Fibroblast of lung (primary cell): ENCODE measurements at regions not wholly inside any gene's neighbourhood (a gene's known extent, or its start where the extent isn't known, plus 50 kb on each side); places are given as distances from the start of the nearest gene placed in this dataset.
A peak's percentile ranks its signal among the peaks of the same experiment; 100 is the strongest.

Experiments used
- DNase-seq, 2 donors: peaks; one replicate each; pipeline versions ENCODE4 v3.0.0 to v3.0.0-alpha.2; 2010; ENCODE audit warnings: low read depth in 2 of 2
- H2AFZ ChIP-seq: 2 replicates; pipeline ENCODE4 v1.5.1; 2012; ENCODE audit warnings: low read length, control low read depth, inconsistent platforms
- H3K27ac ChIP-seq: 2 replicates; pipeline ENCODE4 v1.5.1; 2011; ENCODE audit warnings: low read length, control low read depth; ENCODE audit not compliant: insufficient read depth
- H3K27me3 ChIP-seq: 2 replicates; pipeline ENCODE4 v1.5.1; 2011; ENCODE audit warnings: mild to moderate bottlenecking, low read length; ENCODE audit not compliant: control insufficient read depth, insufficient read depth
- H3K36me3 ChIP-seq: 2 replicates; pipeline ENCODE4 v1.5.1; 2011; ENCODE audit warnings: low read length; ENCODE audit not compliant: control insufficient read depth, insufficient read depth
- H3K4me1 ChIP-seq: 2 replicates; pipeline ENCODE4 v1.5.1; 2011; ENCODE audit warnings: low read length; ENCODE audit not compliant: control insufficient read depth, insufficient read depth; ENCODE audit errors: extremely low read depth
- H3K4me2 ChIP-seq: 2 replicates; pipeline ENCODE4 v1.5.1; 2011; ENCODE audit warnings: low read length, control low read depth; ENCODE audit not compliant: insufficient read depth; ENCODE audit errors: extremely low read depth
- H3K4me3 ChIP-seq, 4 experiments: fragments of 200-600 bp in 1 of 4; sonication (generic) in 1 of 4; replicated peaks in 1 of 4; 2 replicates each; pipeline ENCODE4 v1.5.1; 2011 to 2016; ENCODE audit warnings: low read length in 4 of 4, low read depth in 3 of 4, mild to moderate bottlenecking in 3 of 4, control low read depth in 2 of 4, inconsistent platforms in 1 of 4, mixed read lengths in 1 of 4; ENCODE audit not compliant: insufficient read depth in 1 of 4; ENCODE audit errors: control extremely low read depth in 1 of 4
- H3K79me2 ChIP-seq: 2 replicates; pipeline ENCODE4 v1.5.1; 2012; ENCODE audit warnings: mild to moderate bottlenecking, low read length, inconsistent platforms; ENCODE audit not compliant: control insufficient read depth, insufficient read depth
- H3K9ac ChIP-seq: 2 replicates; pipeline ENCODE4 v1.5.1; 2011; ENCODE audit warnings: mild to moderate bottlenecking, low read length, control low read depth; ENCODE audit not compliant: insufficient read depth
- H3K9me3 ChIP-seq: 2 replicates; pipeline ENCODE4 v1.5.1; 2012; ENCODE audit warnings: low read depth, low read length; ENCODE audit not compliant: control insufficient read depth, insufficient read depth
- H4K20me1 ChIP-seq: 2 replicates; pipeline ENCODE4 v1.5.1; 2011; ENCODE audit warnings: low read length; ENCODE audit not compliant: control insufficient read depth, insufficient read depth; ENCODE audit errors: extremely low read depth
- EZH2 ChIP-seq: IDR thresholded peaks from 2 replicates; pipeline ENCODE4 v1.5.1; 2012; ENCODE audit warnings: low read length, control low read depth, mild to moderate bottlenecking; ENCODE audit errors: missing control alignments
- TF ChIP-seq, protein P1 (sequence below), 2 donors: IDR thresholded peaks in 1 of 2; conservative IDR thresholded peaks in 1 of 2; 1 replicate in 1 of 2; 2 replicates in 1 of 2; pipeline ENCODE4 v1.5.1; 2011 to 2012; ENCODE audit warnings: low read length in 2 of 2, control low read depth in 1 of 2, inconsistent platforms in 1 of 2, low read depth in 1 of 2, mild to moderate bottlenecking in 1 of 2

DNA sequence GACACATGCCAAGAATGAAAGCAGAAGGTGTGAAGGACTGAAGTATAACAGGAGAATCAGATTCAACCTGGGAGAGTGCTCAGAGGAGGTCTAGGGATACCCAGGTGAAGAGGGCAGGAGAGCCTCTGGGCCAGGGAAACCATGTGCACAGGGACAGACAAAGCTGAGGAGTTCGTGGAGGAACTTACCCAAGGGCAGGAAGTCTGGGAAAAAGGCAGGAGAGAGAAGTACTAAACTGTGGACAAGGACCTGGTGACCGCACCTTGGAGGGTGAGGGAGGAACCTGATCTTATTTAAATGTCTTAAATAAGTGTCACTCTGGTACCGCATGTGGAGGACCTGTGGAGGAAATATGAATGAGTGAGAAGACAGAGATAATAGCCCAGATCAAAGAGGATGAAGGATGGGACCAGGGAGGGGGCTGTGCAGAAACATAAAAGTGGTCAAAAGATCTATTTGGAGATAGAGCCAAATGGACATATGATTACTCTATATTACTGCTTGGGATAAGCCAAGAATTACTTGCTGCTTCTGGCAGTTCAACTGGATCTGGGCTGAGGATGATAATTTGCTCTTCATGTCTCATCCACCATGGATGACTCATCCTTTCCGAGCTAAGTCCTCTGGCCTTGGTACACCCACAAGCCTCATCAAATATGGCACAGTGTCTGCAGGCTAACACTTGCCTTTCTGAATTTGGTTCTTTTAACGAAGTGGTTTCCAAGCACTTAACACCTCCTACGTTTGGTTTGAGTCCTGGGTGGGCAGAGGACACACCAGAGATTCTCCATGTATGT is 116.9 kb upstream of the NMNAT3 start:
- Histone ChIP-seq H3K9me3 (no peaks in the 10 kb centered on the region), H3K4me1 (no peaks in the 10 kb centered on the region), H3K27ac (no peak overlapping the region), H4K20me1 (no peaks in the 10 kb centered on the region), H3K4me2 (no peak overlapping the region), H3K27me3 (no peaks in the 10 kb centered on the region), H3K9ac (no peak overlapping the region), H3K79me2 (no peaks in the 10 kb centered on the region), H2AFZ (no peak overlapping the region), H3K4me3 (no peak overlapping the region), H3K36me3 (no peaks in the 10 kb centered on the region)
- TF ChIP-seq EZH2: no peak
- TF ChIP-seq, protein P1, sequence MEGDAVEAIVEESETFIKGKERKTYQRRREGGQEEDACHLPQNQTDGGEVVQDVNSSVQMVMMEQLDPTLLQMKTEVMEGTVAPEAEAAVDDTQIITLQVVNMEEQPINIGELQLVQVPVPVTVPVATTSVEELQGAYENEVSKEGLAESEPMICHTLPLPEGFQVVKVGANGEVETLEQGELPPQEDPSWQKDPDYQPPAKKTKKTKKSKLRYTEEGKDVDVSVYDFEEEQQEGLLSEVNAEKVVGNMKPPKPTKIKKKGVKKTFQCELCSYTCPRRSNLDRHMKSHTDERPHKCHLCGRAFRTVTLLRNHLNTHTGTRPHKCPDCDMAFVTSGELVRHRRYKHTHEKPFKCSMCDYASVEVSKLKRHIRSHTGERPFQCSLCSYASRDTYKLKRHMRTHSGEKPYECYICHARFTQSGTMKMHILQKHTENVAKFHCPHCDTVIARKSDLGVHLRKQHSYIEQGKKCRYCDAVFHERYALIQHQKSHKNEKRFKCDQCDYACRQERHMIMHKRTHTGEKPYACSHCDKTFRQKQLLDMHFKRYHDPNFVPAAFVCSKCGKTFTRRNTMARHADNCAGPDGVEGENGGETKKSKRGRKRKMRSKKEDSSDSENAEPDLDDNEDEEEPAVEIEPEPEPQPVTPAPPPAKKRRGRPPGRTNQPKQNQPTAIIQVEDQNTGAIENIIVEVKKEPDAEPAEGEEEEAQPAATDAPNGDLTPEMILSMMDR (conservative IDR thresholded peaks at IDR 0.05 in 1 of 2, IDR thresholded peaks at IDR 0.05 in 1 of 2; ENCODE audit: low read depth in 1 of 2, low read length in 2 of 2): no peak
- peak in 1 of 2 donors; percentile 14 for DNase-seq

DNA sequence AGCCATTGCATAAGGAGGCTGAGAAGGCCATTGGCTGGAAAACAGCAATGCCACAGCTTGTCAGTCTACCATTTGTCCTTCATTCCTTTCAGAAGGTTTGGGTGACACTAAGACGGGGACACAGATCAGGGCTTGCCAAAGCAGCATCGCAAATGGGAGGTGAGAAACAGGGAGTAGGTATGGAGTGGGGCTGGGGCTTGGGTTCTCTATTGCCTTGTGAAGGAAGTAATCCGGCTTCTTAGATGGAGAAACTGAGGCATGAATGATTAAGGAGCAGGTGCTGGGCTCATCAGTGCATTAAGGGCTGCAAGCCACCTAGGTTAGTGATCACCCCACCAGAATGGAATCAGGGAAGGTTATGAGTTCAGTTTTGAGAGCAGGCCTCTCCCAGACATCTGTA is 115.6 kb upstream of the NMNAT3 start:
- no peaks in the 10 kb centered on the region for H3K36me3 ChIP-seq
- no peak overlapping the region for H3K9ac ChIP-seq
- no peaks in the 10 kb centered on the region for H3K4me1 ChIP-seq
- TF ChIP-seq, protein P1 (conservative IDR thresholded peaks at IDR 0.05 in 1 of 2, IDR thresholded peaks at IDR 0.05 in 1 of 2; ENCODE audit: low read depth in 1 of 2, low read length in 2 of 2): no peak
- no peak for TF ChIP-seq EZH2
- no peak overlapping the region for H2AFZ ChIP-seq
- no peaks in the 10 kb centered on the region for H3K79me2 ChIP-seq
- H3K9me3 ChIP-seq: no peaks in the 10 kb centered on the region
- H3K27ac ChIP-seq: no peak overlapping the region
- no peak overlapping the region for H3K4me2 ChIP-seq
- no peaks in the 10 kb centered on the region for H4K20me1 ChIP-seq
- no peak overlapping the region for H3K4me3 ChIP-seq
- DNase-seq: no peak
- H3K27me3 ChIP-seq: no peaks in the 10 kb centered on the region

DNA sequence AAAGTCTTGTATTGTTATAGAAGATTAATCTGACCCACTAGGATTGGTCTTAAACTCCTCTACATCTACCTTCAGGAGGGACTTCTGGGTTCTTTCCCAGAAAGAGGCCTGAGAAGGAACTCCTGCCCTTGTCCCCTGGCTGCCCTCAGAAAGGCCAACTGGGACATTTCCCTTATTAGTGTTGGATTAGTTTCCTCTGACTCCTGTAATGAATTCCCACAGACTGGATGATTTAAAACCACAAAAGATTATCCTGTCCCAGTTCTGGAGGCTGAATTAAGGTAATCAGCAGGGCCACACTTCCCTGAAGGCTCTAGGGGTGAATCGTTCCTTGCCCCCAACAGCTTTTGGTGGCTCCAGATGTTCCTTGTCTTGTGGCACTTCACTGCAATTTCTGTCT is 102.8 kb upstream of the NMNAT3 start:
- Histone ChIP-seq H3K4me2 (no peak overlapping the region), H3K4me3 (no peak overlapping the region), H4K20me1 (no peaks in the 10 kb centered on the region), H2AFZ (no peak overlapping the region), H3K36me3 (no peaks in the 10 kb centered on the region), H3K9me3 (no peaks in the 10 kb centered on the region), H3K79me2 (no peaks in the 10 kb centered on the region), H3K4me1 (no peaks in the 10 kb centered on the region), H3K9ac (no peak overlapping the region), H3K27me3 (peaks cover 3% of the 10 kb centered on the region), H3K27ac (no peak overlapping the region)
- TF ChIP-seq, protein P1 (conservative IDR thresholded peaks at IDR 0.05 in 1 of 2, IDR thresholded peaks at IDR 0.05 in 1 of 2; ENCODE audit: low read depth in 1 of 2, low read length in 2 of 2): no peak
- peak in 1 of 2 donors; percentile 61 for DNase-seq
